Activated CD8-positive, alpha-beta memory T cell treated with anti-CD3 and anti-CD28 coated beads, Interleukin-2, amount 10 ng/mL, durations not matched to agents 7 days and 5 days (primary cell): ENCODE measurements at regions not wholly inside any gene's neighbourhood (a gene's known extent, or its start where the extent isn't known, plus 50 kb on each side); places are given as distances from the start of the nearest gene placed in this dataset.
"Not testable (repeated sequence)": the region's sequence is repeated elsewhere in the genome, so short reads cannot be mapped to it uniquely, and the experiment has no call there.

ENCODE experiments used
- ATAC-seq: fragments of 150-1000 bp; cut with Tn5 transposase; one replicate; pipeline ENCODE4 v1.10.0; 2021; ENCODE audit warnings: moderate library complexity
- CTCF ChIA-PET: fragments of 350-600 bp; sonication (Branson Sonifier 250); formaldehyde crosslinking; loops from one replicate; lab custom pipeline; 2021; ENCODE audit warnings: antibody characterized with exemption; lab: Charles Lee
- DNase-seq: peaks from one replicate; pipeline ENCODE4 v3.0.0-alpha.2; 2020
- H3K27ac Mint-ChIP-seq: one replicate; pipeline ENCODE4 v1.8.0; 2021; ENCODE audit warnings: mild to moderate bottlenecking, mixed read lengths
- H3K27me3 Mint-ChIP-seq: one replicate; pipeline ENCODE4 v1.8.0; 2021; ENCODE audit warnings: mixed read lengths
- H3K36me3 Mint-ChIP-seq: one replicate; pipeline ENCODE4 v1.8.0; 2021; ENCODE audit warnings: mild to moderate bottlenecking, mixed read lengths
- H3K4me1 Mint-ChIP-seq: one replicate; pipeline ENCODE4 v1.8.0; 2021; ENCODE audit warnings: mixed read lengths
- H3K4me3 Mint-ChIP-seq: one replicate; pipeline ENCODE4 v1.8.0; 2021; ENCODE audit warnings: mild to moderate bottlenecking, moderate library complexity, mixed read lengths
- H3K9me3 Mint-ChIP-seq: one replicate; pipeline ENCODE4 v1.8.0; 2022; ENCODE audit warnings: low read depth, mixed read lengths

DNA sequence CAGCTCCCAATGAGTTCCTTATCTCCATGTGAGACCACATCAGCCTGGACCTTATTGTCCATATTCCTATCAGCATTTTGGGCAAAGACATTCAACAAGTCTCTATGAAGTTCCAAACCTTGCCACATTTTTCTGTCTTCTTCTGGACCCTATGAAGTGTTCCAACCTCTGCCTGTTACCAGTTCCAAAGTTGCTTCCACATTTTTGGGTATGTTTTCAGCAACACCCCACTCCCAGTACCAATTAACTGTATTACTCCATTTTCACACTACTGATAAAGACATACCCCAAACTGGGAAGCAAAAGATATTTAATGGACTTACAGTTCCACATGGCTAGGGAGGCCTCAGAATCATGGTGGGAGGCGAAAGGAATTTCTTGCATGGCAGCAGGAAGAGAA lies 548.5 kb downstream of the CHSY3 start:
- no peak overlapping the region for H3K4me3 Mint-ChIP-seq
- H3K27ac Mint-ChIP-seq = no peak overlapping the region
- H3K9me3 Mint-ChIP-seq = peaks cover 7% of the 10 kb centered on the region
- ATAC-seq = no peak
- H3K36me3 Mint-ChIP-seq = no peaks in the 10 kb centered on the region
- DNase-seq = no peak
- H3K4me1 Mint-ChIP-seq = no peaks in the 10 kb centered on the region
- no peaks in the 10 kb centered on the region for H3K27me3 Mint-ChIP-seq
- CTCF ChIA-PET = no interaction called here

DNA sequence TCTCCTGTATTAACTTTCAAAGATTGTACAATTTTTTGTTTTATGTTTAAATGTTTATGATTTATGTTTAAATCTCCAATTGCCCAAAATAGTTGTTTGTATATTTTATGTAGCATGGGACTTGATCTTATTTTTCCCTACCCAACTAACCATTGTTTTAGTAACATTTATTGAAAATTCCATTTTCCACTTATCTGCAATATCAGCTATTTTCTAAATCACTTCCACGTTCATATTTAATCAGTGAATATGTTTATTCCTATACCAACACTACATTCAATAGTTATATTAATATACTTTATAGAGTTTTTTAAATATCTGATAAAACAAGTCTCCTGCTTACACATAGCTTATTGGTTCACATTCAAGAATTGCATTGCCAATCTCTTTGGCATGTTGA lies 532.2 kb downstream of the CHSY3 start:
- no peak for ATAC-seq
- CTCF ChIA-PET = no interaction called here

DNA sequence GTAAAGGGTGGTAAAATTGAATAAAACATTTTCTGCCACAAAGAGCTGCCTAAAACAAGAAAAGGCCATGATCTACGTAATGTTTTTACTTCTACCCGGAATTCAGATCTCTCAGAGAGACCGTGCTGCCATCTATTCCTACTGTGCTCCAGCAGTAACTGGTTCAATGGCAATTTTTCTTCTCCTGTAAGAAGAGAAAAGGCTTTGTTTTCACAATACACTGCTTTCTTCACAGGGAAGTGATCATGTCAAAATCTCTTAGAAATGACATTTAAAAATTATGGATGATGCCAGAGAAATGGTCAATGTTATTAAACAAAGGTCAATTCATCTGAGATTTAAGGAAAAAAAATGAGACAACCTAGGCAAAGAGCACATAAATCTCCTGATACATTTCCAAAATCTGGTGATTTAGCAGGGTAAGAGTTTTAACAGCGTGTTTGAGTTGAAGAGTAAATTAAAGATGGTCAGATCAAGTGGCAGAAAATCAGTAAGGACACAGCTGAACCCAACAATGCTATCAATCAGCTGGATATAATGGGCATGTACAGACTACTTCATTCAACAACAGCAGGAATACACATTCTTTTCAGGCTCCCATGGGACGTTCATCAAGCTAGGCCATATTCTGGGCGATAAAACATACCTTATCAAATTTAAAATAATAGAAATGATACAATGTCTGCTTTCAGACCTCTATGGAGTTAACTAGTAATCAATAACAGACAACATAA lies 523.1 kb downstream of the CHSY3 start:
- ATAC-seq (no peak), DNase-seq (no peak)
- CTCF ChIA-PET = no interaction called here
- no peaks in the 10 kb centered on the region for H3K4me1 Mint-ChIP-seq
- no peaks in the 10 kb centered on the region for H3K9me3 Mint-ChIP-seq
- no peak overlapping the region for H3K4me3 Mint-ChIP-seq
- H3K27ac Mint-ChIP-seq = no peak overlapping the region
- no peaks in the 10 kb centered on the region for H3K36me3 Mint-ChIP-seq
- H3K27me3 Mint-ChIP-seq = no peaks in the 10 kb centered on the region

More for the DNA sequence above, 532.2 kb downstream of the CHSY3 start:
- Mint-ChIP-seq H3K4me1 (no peaks in the 10 kb centered on the region), H3K9me3 (peaks cover 7% of the 10 kb centered on the region), H3K36me3 (no peaks in the 10 kb centered on the region), H3K27me3 (no peaks in the 10 kb centered on the region), H3K4me3 (no peak overlapping the region), H3K27ac (no peak overlapping the region)
- no peak for DNase-seq

DNA sequence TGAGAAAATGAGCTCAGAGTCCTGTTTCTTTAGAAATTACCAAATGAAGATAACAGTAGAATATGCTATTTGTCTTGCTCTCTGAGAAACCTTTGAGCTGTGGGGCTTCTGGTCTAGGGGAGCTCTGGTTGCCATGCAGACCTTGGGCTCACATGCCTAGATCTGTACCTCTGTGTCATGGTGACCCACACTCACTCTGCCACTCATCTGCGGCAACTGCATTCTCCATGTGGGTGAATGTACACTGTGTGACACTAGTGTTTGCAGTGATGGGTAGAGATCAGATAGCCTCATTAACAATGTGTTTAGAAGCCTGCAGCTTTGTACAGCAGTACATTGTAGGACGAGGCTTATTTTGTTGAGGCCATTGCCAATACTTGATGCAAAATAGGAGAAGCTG lies 521.2 kb downstream of the CHSY3 start:
- CTCF ChIA-PET = no interaction called here
- no peak overlapping the region for H3K4me3 Mint-ChIP-seq
- no peak for DNase-seq

DNA sequence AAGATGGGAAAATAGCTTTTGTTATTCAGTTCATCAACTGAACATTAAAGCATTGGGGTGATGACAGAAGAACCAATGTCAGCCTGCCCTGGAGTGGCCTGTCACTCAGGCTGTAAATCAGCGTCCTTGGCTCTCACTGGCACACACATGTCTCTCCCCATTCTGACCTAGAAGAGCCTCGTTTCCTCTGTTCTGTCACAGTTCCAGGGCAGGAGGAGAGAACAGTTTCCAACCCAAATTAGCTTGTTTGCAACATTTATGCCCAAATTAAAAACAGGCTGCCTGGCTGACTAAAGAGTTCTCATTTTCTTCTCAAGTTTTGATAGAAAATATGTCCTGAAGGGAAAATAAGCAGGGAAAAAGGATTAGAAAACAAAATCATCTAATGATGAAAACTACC lies 520.1 kb downstream of the CHSY3 start:
- CTCF ChIA-PET = no interaction called here
- no peak for ATAC-seq
- Mint-ChIP-seq H3K4me1 (no peaks in the 10 kb centered on the region), H3K36me3 (no peaks in the 10 kb centered on the region), H3K27me3 (no peaks in the 10 kb centered on the region), H3K27ac (no peak overlapping the region), H3K9me3 (no peaks in the 10 kb centered on the region), H3K4me3 (no peak overlapping the region)
- no peak for DNase-seq

More for the DNA sequence above, 521.2 kb downstream of the CHSY3 start:
- H3K9me3 Mint-ChIP-seq = no peaks in the 10 kb centered on the region
- no peak overlapping the region for H3K27ac Mint-ChIP-seq
- no peaks in the 10 kb centered on the region for H3K4me1 Mint-ChIP-seq
- H3K27me3 Mint-ChIP-seq = no peaks in the 10 kb centered on the region
- no peaks in the 10 kb centered on the region for H3K36me3 Mint-ChIP-seq
- no peak for ATAC-seq

DNA sequence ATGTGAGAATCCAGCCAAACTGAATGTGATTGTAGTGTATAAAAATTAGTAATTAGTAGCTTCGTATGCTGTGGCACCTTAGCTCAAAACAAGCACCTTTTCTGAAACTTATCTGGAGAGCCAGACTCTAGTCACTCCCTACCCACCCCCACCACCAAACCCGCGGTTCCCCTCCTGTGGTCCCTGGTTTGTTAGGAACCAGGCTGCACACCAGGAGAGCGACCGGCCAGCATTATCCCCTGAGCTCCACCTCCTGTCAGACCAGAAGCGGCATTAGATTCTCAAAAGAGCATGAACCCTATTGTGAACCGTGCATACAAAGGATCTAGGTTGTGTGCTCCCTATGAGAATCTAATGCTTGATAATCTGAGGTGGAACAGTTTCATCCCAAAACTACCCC lies 498.6 kb downstream of the CHSY3 start:
- no peak overlapping the region for H3K4me3 Mint-ChIP-seq
- H3K4me1 Mint-ChIP-seq = no peaks in the 10 kb centered on the region
- no peaks in the 10 kb centered on the region for H3K27me3 Mint-ChIP-seq
- no peaks in the 10 kb centered on the region for H3K9me3 Mint-ChIP-seq
- ATAC-seq (no peak), DNase-seq (no peak)
- H3K36me3 Mint-ChIP-seq = no peaks in the 10 kb centered on the region
- H3K27ac Mint-ChIP-seq = no peak overlapping the region
- CTCF ChIA-PET = no interaction called here

DNA sequence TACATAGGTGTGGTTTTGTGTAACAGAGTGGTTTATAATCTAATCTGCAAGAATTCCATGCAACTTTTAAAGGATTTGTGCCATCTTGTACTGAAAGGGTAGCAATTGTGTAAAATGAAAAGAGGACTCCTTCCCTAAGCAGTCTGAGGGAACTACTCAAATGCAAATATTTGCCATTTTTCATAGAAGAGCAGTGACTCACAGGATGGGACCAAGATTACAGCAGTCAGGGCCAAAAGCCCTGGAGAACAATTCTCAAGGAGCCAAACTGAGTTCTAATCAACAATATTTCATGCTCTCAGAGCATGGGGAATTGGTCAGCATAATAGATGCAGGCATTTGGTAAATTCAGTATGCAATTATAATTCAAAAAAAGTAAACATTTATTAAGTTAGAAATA lies 495.8 kb downstream of the CHSY3 start:
- CTCF ChIA-PET = no interaction called here
- Mint-ChIP-seq H3K4me3 (no peak overlapping the region), H3K36me3 (no peaks in the 10 kb centered on the region), H3K4me1 (no peaks in the 10 kb centered on the region), H3K9me3 (no peaks in the 10 kb centered on the region), H3K27me3 (no peaks in the 10 kb centered on the region), H3K27ac (no peak overlapping the region)
- ATAC-seq (no peak), DNase-seq (no peak)

DNA sequence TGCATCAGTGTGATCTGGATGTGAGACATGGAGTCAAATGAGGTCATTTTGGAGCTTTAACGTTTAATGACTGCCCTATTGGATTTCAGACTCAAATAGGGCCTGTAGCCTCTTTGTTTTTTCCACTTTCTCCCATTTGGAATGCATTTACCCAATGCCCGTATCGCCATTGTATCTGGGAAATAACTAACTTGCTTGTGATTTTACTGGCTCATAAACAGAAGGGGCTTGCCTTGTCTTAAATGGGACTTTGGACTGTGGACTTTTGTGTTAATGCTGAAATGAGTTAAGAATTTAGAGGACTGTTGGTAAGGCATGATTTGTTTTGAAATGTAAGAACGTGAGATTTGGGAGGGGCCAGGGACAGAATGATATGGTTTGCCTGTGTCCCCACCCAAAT lies 494.6 kb downstream of the CHSY3 start:
- no peaks in the 10 kb centered on the region for H3K4me1 Mint-ChIP-seq
- no peaks in the 10 kb centered on the region for H3K9me3 Mint-ChIP-seq
- CTCF ChIA-PET = no interaction called here
- H3K4me3 Mint-ChIP-seq = no peak overlapping the region
- DNase-seq = no peak
- H3K27ac Mint-ChIP-seq = no peak overlapping the region
- no peaks in the 10 kb centered on the region for H3K27me3 Mint-ChIP-seq
- no peaks in the 10 kb centered on the region for H3K36me3 Mint-ChIP-seq
- no peak for ATAC-seq

DNA sequence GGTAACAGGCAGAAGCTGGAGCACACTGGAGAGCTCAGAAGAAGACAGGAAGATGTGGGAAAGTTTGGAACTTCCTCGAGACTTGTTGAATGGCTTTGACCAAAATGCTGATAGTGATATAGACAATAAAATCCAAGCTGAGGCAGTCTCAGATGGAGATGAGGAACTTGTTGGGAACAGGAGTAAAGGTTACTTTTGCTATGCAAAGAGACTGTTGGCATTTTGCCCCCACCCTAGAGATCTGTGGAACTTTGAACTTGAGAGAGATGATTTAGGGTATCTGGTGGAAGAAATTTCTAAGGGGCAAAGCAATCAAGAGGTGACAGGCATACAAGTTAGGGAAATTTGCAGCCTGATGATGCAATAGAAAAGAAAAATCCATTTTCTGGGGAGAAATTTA lies 493.5 kb downstream of the CHSY3 start:
- H3K27ac Mint-ChIP-seq, H3K36me3 Mint-ChIP-seq, ATAC-seq, H3K4me1 Mint-ChIP-seq, H3K4me3 Mint-ChIP-seq, CTCF ChIA-PET, DNase-seq, H3K27me3 Mint-ChIP-seq, H3K9me3 Mint-ChIP-seq: not testable (repeated sequence)

DNA sequence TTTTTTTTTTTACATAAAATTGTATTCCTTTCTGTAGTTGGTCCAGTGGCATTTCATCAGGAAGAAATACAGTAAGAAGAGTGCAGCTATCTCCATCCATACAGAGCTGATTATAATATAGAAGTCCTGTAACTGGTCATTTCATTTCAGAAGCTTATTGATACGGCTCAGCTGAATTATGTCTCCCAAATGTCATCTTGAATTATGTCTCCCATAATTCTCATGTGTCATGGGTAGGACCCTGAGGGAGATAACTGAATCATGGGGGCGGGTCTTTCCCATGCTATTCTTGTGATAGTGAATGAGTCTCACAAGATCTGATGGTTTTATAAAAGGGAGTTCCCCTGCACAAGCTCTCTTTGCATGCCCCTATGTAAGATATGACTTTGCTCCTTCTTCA lies 492.9 kb downstream of the CHSY3 start:
- Mint-ChIP-seq H3K4me1 (no peaks in the 10 kb centered on the region), H3K27me3 (no peaks in the 10 kb centered on the region), H3K4me3 (no peak overlapping the region), H3K36me3 (no peaks in the 10 kb centered on the region), H3K27ac (no peak overlapping the region), H3K9me3 (no peaks in the 10 kb centered on the region)
- ATAC-seq (no peak), DNase-seq (no peak)
- CTCF ChIA-PET = interaction anchor here (0.7 kb wide), 1 partner anchor 1475 kb away, joined by 3 read pairs; no protein-coding TSS in a partner anchor

DNA sequence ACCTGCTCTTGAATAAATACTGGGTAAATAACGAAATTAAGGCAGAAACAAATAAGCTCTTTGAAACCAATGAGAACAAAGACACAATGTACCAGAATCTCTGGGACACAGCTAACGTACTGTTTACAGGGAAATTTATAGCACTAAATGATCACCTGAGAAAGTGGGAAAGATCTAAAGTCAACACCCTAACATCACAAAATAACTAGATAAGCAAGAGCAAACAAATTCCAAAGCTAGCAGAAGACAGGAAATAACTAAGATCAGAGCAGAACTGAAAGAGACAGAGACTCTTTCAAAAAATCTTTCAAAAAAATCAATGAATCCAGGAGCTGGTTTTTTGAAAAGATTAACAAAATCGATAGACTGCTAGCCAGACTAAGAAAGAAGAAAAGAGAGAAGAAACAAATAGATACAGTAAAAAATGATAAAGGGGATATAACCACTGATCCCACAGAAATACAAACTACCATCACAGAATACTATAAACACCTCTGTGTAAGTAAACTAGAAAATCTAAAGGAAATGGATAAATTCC lies 487.5 kb downstream of the CHSY3 start:
- DNase-seq, ATAC-seq, H3K36me3 Mint-ChIP-seq, H3K4me1 Mint-ChIP-seq, H3K9me3 Mint-ChIP-seq, H3K27me3 Mint-ChIP-seq, H3K4me3 Mint-ChIP-seq, CTCF ChIA-PET, H3K27ac Mint-ChIP-seq: not testable (repeated sequence)

DNA sequence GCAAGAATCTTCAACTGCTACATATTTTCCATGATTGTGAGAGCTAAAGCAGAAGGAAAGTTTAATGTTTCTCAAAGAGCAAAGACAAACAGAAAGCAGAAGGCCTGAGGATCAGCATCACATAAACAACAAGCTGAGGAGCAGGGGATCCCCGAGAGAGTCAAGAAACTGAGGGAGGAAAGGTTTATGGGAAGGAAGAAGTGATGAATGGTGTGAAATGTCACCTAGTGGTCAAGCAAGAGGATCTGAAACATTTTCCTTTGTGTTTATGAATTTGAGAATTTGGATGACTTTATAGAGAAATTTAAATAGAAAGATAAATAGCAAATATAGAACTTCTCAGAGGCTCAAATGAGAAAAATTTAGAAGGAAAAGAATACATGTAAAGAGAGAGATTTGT lies 481.9 kb downstream of the CHSY3 start:
- Mint-ChIP-seq H3K27ac (no peak overlapping the region), H3K4me1 (no peaks in the 10 kb centered on the region), H3K27me3 (no peaks in the 10 kb centered on the region), H3K9me3 (no peaks in the 10 kb centered on the region), H3K4me3 (no peak overlapping the region), H3K36me3 (no peaks in the 10 kb centered on the region)
- CTCF ChIA-PET = no interaction called here
- ATAC-seq (no peak), DNase-seq (no peak)

DNA sequence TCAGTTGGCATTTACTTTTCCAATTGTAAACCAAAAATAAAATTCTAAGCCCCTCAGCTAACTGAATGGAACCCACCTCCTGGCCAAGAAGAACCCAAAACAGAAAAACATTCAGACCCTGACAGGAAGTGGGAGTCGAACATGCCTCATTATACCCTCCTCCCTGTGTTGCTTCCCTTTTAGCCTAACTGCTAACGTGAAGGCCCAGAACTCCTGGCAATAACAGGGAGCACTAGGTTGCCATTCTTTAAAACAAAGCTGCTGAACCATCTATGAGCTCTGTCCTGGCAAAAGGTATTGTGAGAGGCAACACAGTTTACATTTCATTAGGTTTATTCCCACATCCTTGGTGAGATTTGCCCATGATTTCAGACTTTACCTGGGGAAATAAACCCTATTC lies 481.4 kb downstream of the CHSY3 start:
- Mint-ChIP-seq H3K4me1 (no peaks in the 10 kb centered on the region), H3K27me3 (no peaks in the 10 kb centered on the region), H3K27ac (no peak overlapping the region), H3K9me3 (no peaks in the 10 kb centered on the region), H3K4me3 (no peak overlapping the region), H3K36me3 (no peaks in the 10 kb centered on the region)
- ATAC-seq (no peak), DNase-seq (no peak)
- CTCF ChIA-PET = no interaction called here

DNA sequence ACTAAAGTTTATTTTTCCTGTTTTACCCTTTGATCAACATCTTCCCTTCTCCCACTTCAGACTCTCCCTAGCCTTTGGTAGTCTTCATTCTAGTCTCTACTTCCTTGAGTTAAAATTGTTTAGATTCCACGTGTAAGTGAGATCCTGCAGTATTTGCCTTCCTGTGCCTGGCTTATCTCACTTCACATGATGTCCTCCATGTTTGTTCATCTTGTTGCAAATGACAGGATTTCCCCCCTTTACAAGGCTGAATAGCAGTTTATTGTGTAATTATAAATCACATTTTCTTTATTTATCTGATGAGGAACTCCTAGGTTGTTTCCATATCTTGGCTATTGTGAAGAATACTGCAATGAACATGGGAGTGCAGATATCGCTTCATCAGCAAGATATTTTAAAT lies 461.7 kb downstream of the CHSY3 start:
- no peak for DNase-seq
- Mint-ChIP-seq H3K27ac (no peak overlapping the region), H3K36me3 (no peaks in the 10 kb centered on the region), H3K9me3 (no peaks in the 10 kb centered on the region), H3K4me3 (no peak overlapping the region), H3K27me3 (no peaks in the 10 kb centered on the region), H3K4me1 (no peaks in the 10 kb centered on the region)
- no peak for ATAC-seq
- CTCF ChIA-PET = no interaction called here
